Progenitor cell of endocrine pancreas (in vitro differentiated cells): ENCODE measurements at regions not wholly inside any gene's neighbourhood (a gene's known extent, or its start where the extent isn't known, plus 50 kb on each side); places are given as distances from the start of the nearest gene placed in this dataset.

Experiments used
- DNase-seq: peaks from one replicate; pipeline ENCODE4 v3.0.0; 2021; ENCODE audit warnings: low spot score; ENCODE audit not compliant: unreplicated experiment
- H3K27ac Mint-ChIP-seq: 2 replicates; pipeline ENCODE4 v1.8.0; 2021; ENCODE audit warnings: mild to moderate bottlenecking, moderate library complexity, mixed read lengths
- H3K27me3 Mint-ChIP-seq: 2 replicates; pipeline ENCODE4 v1.8.0; 2021; ENCODE audit warnings: mixed read lengths
- H3K36me3 Mint-ChIP-seq: 2 replicates; pipeline ENCODE4 v1.8.0; 2022; ENCODE audit warnings: mixed read lengths; ENCODE audit not compliant: insufficient read depth
- H3K4me1 Mint-ChIP-seq: 2 replicates; pipeline ENCODE4 v1.8.0; 2021; ENCODE audit warnings: low read depth, mixed read lengths
- H3K4me3 Mint-ChIP-seq: 2 replicates; pipeline ENCODE4 v1.8.0; 2021; ENCODE audit warnings: low read depth, mild to moderate bottlenecking, moderate library complexity, mixed read lengths
- H3K9me3 Mint-ChIP-seq: 2 replicates; pipeline ENCODE4 v1.8.0; 2021; ENCODE audit warnings: low read depth, mixed read lengths
- CTCF ChIP-seq: fragments of 200-600 bp; sonication (generic); IDR thresholded peaks from one replicate; pipeline ENCODE4 v1.5.0; 2021; ENCODE audit warnings: antibody characterized with exemption, mild to moderate bottlenecking; ENCODE audit not compliant: unreplicated experiment

GRCh38 chr17:33514369-33514768, 221.3 kb upstream of the ASIC2 start:
- H3K4me3 Mint-ChIP-seq = no peak overlapping the region
- H3K27me3 Mint-ChIP-seq = peaks cover 3% of the 10 kb centered on the region
- DNase-seq = no peak
- H3K4me1 Mint-ChIP-seq = peaks cover 11% of the 10 kb centered on the region
- TF ChIP-seq CTCF = no peak
- H3K27ac Mint-ChIP-seq = peak overlapping the region; percentile 89
- H3K36me3 Mint-ChIP-seq = no peaks in the 10 kb centered on the region
- H3K9me3 Mint-ChIP-seq = peaks cover 5% of the 10 kb centered on the region

- H3K4me3 Mint-ChIP-seq = no peak overlapping the region
- TF ChIP-seq CTCF = no peak
- no peak for DNase-seq
- H3K36me3 Mint-ChIP-seq = no peaks in the 10 kb centered on the region
- peaks cover 3% of the 10 kb centered on the region for H3K27me3 Mint-ChIP-seq
- H3K27ac Mint-ChIP-seq = no peak overlapping the region
- peaks cover 11% of the 10 kb centered on the region for H3K4me1 Mint-ChIP-seq
- peaks cover 5% of the 10 kb centered on the region for H3K9me3 Mint-ChIP-seq
Observed at GRCh38 chr17:33515974-33516373, 222.9 kb upstream of the ASIC2 start.

- peaks cover 11% of the 10 kb centered on the region for H3K4me1 Mint-ChIP-seq
- H3K27ac Mint-ChIP-seq = no peak overlapping the region
- H3K4me3 Mint-ChIP-seq = no peak overlapping the region
- no peaks in the 10 kb centered on the region for H3K27me3 Mint-ChIP-seq
- peaks cover 5% of the 10 kb centered on the region for H3K9me3 Mint-ChIP-seq
- no peaks in the 10 kb centered on the region for H3K36me3 Mint-ChIP-seq
- DNase-seq = no peak
- no peak for TF ChIP-seq CTCF
Observed at GRCh38 chr17:33516645-33517044, 223.6 kb upstream of the ASIC2 start.

GRCh38 chr17:33517746-33518145, 224.7 kb upstream of the ASIC2 start:
- peaks cover 5% of the 10 kb centered on the region for H3K9me3 Mint-ChIP-seq
- no peaks in the 10 kb centered on the region for H3K36me3 Mint-ChIP-seq
- H3K4me3 Mint-ChIP-seq = no peak overlapping the region
- TF ChIP-seq CTCF = no peak
- H3K27me3 Mint-ChIP-seq = peaks cover 4% of the 10 kb centered on the region
- DNase-seq = no peak
- H3K4me1 Mint-ChIP-seq = peaks cover 11% of the 10 kb centered on the region
- no peak overlapping the region for H3K27ac Mint-ChIP-seq

- DNase-seq = no peak
- H3K27me3 Mint-ChIP-seq = peaks cover 13% of the 10 kb centered on the region
- no peak overlapping the region for H3K4me3 Mint-ChIP-seq
- no peak for TF ChIP-seq CTCF
- H3K36me3 Mint-ChIP-seq = no peaks in the 10 kb centered on the region
- H3K27ac Mint-ChIP-seq = no peak overlapping the region
- H3K9me3 Mint-ChIP-seq = no peaks in the 10 kb centered on the region
- H3K4me1 Mint-ChIP-seq = peaks cover 4% of the 10 kb centered on the region
Observed at GRCh38 chr17:33519692-33520091, 226.6 kb upstream of the ASIC2 start.
